ENCODE measurements at regions not wholly inside any gene's neighbourhood (a gene's known extent, or its start where the extent isn't known, plus 50 kb on each side); places are given as distances from the start of the nearest gene placed in this dataset.

DNA sequence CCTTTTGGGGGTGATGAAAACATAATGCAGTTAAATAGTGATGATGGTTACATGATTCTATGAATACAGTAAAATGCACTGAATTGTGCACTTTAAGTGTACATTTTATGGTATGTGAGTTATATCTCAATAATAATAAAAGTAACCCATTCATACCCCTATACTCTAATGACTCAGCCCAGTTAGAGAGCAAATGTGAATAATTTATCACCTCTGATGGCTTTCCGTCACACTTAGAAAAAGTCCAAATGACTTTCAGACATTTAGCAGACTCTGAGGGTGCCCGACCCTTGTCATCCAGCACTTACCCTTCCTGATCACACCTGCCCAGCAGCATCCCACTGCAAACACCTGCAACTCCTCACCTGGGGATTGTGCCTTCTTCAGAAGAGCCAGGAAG is 148.1 kb upstream of the MAF start:
- Mint-ChIP-seq H3K27me3 (ENCODE audit: insufficient read depth, unreplicated experiment) (no peaks in the 10 kb centered on the region), H3K9me3 (ENCODE audit: unreplicated experiment) (peaks cover 21% of the 10 kb centered on the region), H3K27ac (ENCODE audit: unreplicated experiment) (peak overlapping the region; percentile 9), H3K4me3 (ENCODE audit: unreplicated experiment) (no peak overlapping the region), H3K36me3 (ENCODE audit: insufficient read depth, unreplicated experiment) (no peaks in the 10 kb centered on the region), H3K4me1 (ENCODE audit: low read depth, unreplicated experiment) (peaks cover 20% of the 10 kb centered on the region)
- Histone ChIP-seq H3K27me3 (replicated peaks; ENCODE audit: control insufficient read depth, insufficient read depth, low read length) (no peaks in the 10 kb centered on the region), H3K9me3 (no peaks in the 10 kb centered on the region), H3K4me3 (ENCODE audit: low read depth, low read length) (no peak overlapping the region), H3K4me1 (peaks cover 22% of the 10 kb centered on the region), H3K36me3 (ENCODE audit: control insufficient read depth, insufficient read depth, low read length) (no peaks in the 10 kb centered on the region)
- ChIA-PET CTCF (no interaction called here), POLR2A (interaction anchor here (0.6 kb wide), 1 partner anchor 12 kb away, joined by 3 read pairs; no protein-coding TSS in a partner anchor)
- no TSS peak for BruUV-seq (replicated peaks)
- TF ChIP-seq, protein P1, sequence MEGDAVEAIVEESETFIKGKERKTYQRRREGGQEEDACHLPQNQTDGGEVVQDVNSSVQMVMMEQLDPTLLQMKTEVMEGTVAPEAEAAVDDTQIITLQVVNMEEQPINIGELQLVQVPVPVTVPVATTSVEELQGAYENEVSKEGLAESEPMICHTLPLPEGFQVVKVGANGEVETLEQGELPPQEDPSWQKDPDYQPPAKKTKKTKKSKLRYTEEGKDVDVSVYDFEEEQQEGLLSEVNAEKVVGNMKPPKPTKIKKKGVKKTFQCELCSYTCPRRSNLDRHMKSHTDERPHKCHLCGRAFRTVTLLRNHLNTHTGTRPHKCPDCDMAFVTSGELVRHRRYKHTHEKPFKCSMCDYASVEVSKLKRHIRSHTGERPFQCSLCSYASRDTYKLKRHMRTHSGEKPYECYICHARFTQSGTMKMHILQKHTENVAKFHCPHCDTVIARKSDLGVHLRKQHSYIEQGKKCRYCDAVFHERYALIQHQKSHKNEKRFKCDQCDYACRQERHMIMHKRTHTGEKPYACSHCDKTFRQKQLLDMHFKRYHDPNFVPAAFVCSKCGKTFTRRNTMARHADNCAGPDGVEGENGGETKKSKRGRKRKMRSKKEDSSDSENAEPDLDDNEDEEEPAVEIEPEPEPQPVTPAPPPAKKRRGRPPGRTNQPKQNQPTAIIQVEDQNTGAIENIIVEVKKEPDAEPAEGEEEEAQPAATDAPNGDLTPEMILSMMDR (IDR thresholded peaks at IDR 0.05; ENCODE audit: insufficient read depth in 1 of 2, low read depth in 1 of 2, low read length in 1 of 2, severe bottlenecking in 1 of 2, unreplicated experiment in 1 of 2): no peak
- DNase-seq: no peak
- intact Hi-C loops (cut with micrococcal nuclease; ENCODE audit: unreplicated experiment): no loop called here

DNA sequence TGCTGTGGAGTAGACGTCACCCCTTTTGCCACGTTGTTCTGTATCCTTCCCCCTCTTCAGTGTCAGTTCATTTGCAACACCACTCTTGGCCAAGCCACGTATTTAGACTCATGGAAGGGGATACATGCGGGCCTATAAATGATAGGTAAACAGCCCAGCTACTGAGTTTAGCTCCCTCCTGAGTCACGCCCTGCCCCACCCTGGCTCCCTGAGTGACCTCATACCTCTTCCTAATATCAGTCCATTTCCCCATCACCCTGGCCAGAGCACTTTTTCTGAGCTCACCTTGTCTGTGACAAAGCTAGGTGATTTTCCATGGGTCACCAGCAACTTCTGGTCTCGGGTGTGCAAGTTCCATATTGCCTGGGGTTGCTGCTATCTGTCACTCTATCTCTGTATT is 147.2 kb upstream of the MAF start:
- Mint-ChIP-seq H3K4me1 (ENCODE audit: low read depth, unreplicated experiment) (peaks cover 10% of the 10 kb centered on the region), H3K27ac (ENCODE audit: unreplicated experiment) (no peak overlapping the region), H3K27me3 (ENCODE audit: insufficient read depth, unreplicated experiment) (no peaks in the 10 kb centered on the region), H3K4me3 (ENCODE audit: unreplicated experiment) (no peak overlapping the region), H3K9me3 (ENCODE audit: unreplicated experiment) (peaks cover 21% of the 10 kb centered on the region), H3K36me3 (ENCODE audit: insufficient read depth, unreplicated experiment) (no peaks in the 10 kb centered on the region)
- no TSS peak for BruUV-seq (replicated peaks)
- no peaks in the 10 kb centered on the region for H3K36me3 ChIP-seq (ENCODE audit: control insufficient read depth, insufficient read depth, low read length)
- H3K27me3 ChIP-seq (replicated peaks; ENCODE audit: control insufficient read depth, insufficient read depth, low read length): no peaks in the 10 kb centered on the region
- no peaks in the 10 kb centered on the region for H3K9me3 ChIP-seq
- H3K4me3 ChIP-seq (ENCODE audit: low read depth, low read length): no peak overlapping the region
- DNase-seq: no peak
- peaks cover 13% of the 10 kb centered on the region for H3K4me1 ChIP-seq
- TF ChIP-seq, protein P1 (IDR thresholded peaks at IDR 0.05; ENCODE audit: insufficient read depth in 1 of 2, low read depth in 1 of 2, low read length in 1 of 2, severe bottlenecking in 1 of 2, unreplicated experiment in 1 of 2): no peak
- ChIA-PET POLR2A (no interaction called here), CTCF (no interaction called here)
- intact Hi-C loops (cut with micrococcal nuclease; ENCODE audit: unreplicated experiment): no loop called here

DNA sequence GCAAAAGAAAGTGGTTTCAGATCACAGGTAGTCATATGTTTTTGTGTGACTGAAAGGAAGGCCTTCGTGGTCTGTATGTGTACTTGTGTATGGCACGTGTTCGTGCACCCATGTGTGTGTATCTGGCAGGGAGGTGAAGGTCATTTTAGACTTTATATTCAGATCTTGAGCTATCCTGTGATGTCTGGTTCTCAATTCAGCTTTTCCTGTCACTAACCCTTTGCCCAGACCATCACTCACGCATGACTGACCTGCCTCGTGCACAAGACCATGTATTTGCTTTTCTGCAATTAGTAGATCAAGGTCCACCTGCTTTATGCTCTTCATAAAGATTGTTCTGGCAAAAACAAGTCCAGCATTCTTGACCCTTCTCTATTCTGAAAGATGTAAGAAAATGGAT is 139.7 kb upstream of the MAF start:
- H3K27me3 Mint-ChIP-seq (ENCODE audit: insufficient read depth, unreplicated experiment): no peaks in the 10 kb centered on the region
- peak overlapping the region; percentile 5 for H3K4me3 Mint-ChIP-seq (ENCODE audit: unreplicated experiment)
- intact Hi-C loops (cut with micrococcal nuclease; ENCODE audit: unreplicated experiment): loop anchor here (1.0 kb wide), 1 partner anchor 13 kb away; no protein-coding TSS in a partner anchor
- H3K4me1 ChIP-seq: peaks cover 24% of the 10 kb centered on the region
- no peak overlapping the region for H3K4me3 ChIP-seq (ENCODE audit: low read depth, low read length)
- CTCF ChIA-PET: interaction anchor here (0.6 to 1.0 kb wide), 3 partner anchors 22 to 344 kb away, joined by 3 to 5 read pairs (median 4); no protein-coding TSS in a partner anchor
- H3K27me3 ChIP-seq (replicated peaks; ENCODE audit: control insufficient read depth, insufficient read depth, low read length): no peaks in the 10 kb centered on the region
- H3K36me3 Mint-ChIP-seq (ENCODE audit: insufficient read depth, unreplicated experiment): no peaks in the 10 kb centered on the region
- H3K36me3 ChIP-seq (ENCODE audit: control insufficient read depth, insufficient read depth, low read length): no peaks in the 10 kb centered on the region
- TF ChIP-seq, protein P1 (IDR thresholded peaks at IDR 0.05; ENCODE audit: insufficient read depth in 1 of 2, low read depth in 1 of 2, low read length in 1 of 2, severe bottlenecking in 1 of 2, unreplicated experiment in 1 of 2): no peak
- BruUV-seq (replicated peaks): no TSS peak
- POLR2A ChIA-PET: interaction anchor here (0.6 kb wide), 1 partner anchor 27 kb away, joined by 3 read pairs; no protein-coding TSS in a partner anchor
- H3K4me1 Mint-ChIP-seq (ENCODE audit: low read depth, unreplicated experiment): peaks cover 9% of the 10 kb centered on the region
- H3K9me3 ChIP-seq: 0 out of 2 replicates have a peak, but pooled peaks cover 3% of the 10 kb centered on the region
- DNase-seq: peak; percentile 53 to 73
- peak overlapping the region; percentile 85 for H3K27ac Mint-ChIP-seq (ENCODE audit: unreplicated experiment)
- H3K9me3 Mint-ChIP-seq (ENCODE audit: unreplicated experiment): peaks cover 7% of the 10 kb centered on the region

Data from Caco-2 (cell line).